ENCODE measurements at regions not wholly inside any gene's neighbourhood (a gene's known extent, or its start where the extent isn't known, plus 50 kb on each side); places are given as distances from the start of the nearest gene placed in this dataset.

GRCh38 chr4:85318415-85318814, 156.5 kb upstream of the ARHGAP24 start:
- no peak overlapping the region for H2BK120ac ChIP-seq (ENCODE audit: low read depth, low read length, poor library complexity, severe bottlenecking)
- no peak overlapping the region for H3K4me3 Mint-ChIP-seq
- H3K36me3 Mint-ChIP-seq (ENCODE audit: insufficient read depth in 1 of 3, low read depth in 3 of 3): peaks cover 10 to 35% (median 15%) of the 10 kb centered on the region in 3 experiments
- H4K20me1 ChIP-seq (ENCODE audit: control insufficient read depth, insufficient read depth, insufficient read length): no peaks in the 10 kb centered on the region
- H3K4me1 ChIP-seq (ENCODE audit: insufficient read depth, low read length): no peaks in the 10 kb centered on the region
- H4K91ac ChIP-seq (ENCODE audit: insufficient read length, low read depth, low read length): no peak overlapping the region
- H3K23ac ChIP-seq (ENCODE audit: insufficient read length, low read depth, low read length): no peak overlapping the region
- no peak for DNase-seq
- no peak overlapping the region for H3K27ac ChIP-seq (ENCODE audit: insufficient read length, low read depth, low read length)
- H3K27me3 ChIP-seq (ENCODE audit: insufficient read depth, low read length): no peaks in the 10 kb centered on the region
- H3K4me2 ChIP-seq (ENCODE audit: insufficient read depth, insufficient read length, low read length): no peak overlapping the region
- no peak overlapping the region for H4K5ac ChIP-seq (ENCODE audit: insufficient read length, low read depth, low read length)
- H3K9me3 Mint-ChIP-seq: peaks cover 20 to 26% of the 10 kb centered on the region in 2 experiments
- no peak overlapping the region for H2BK12ac ChIP-seq (ENCODE audit: insufficient read length, low read depth, low read length)
- peaks cover 5 to 7% of the 10 kb centered on the region in 2 experiments for H3K4me1 Mint-ChIP-seq
- TF ChIP-seq CTCF (conservative IDR thresholded peaks at IDR 0.05): no peak
- no peak overlapping the region for H3K9ac ChIP-seq (ENCODE audit: extremely low read depth, insufficient read length, low read length)
- no peak overlapping the region for H2BK15ac ChIP-seq (ENCODE audit: low read depth, low read length)
- H3K14ac ChIP-seq (ENCODE audit: insufficient read depth, low read length): no peak overlapping the region
- no peak overlapping the region for H2BK5ac ChIP-seq (ENCODE audit: insufficient read length, low read length)
- no peak overlapping the region for H4K8ac ChIP-seq (replicated peaks; ENCODE audit: insufficient read length, low read depth, low read length)
- no peak overlapping the region for H3T11ph ChIP-seq (ENCODE audit: low read length)
- no peak overlapping the region for H3K56ac ChIP-seq (ENCODE audit: insufficient read length, low read depth, low read length)
- no peaks in the 10 kb centered on the region for H3K79me1 ChIP-seq (ENCODE audit: insufficient read depth, low read depth, low read length, poor library complexity, severe bottlenecking)
- H3K4ac ChIP-seq (ENCODE audit: low read depth, low read length): no peak overlapping the region
- no peak overlapping the region for H3K18ac ChIP-seq (ENCODE audit: insufficient read length, low read depth, low read length)
- H3K79me2 ChIP-seq (ENCODE audit: insufficient read depth, low read length): no peaks in the 10 kb centered on the region
- no peaks in the 10 kb centered on the region for H3K23me2 ChIP-seq (ENCODE audit: insufficient read length, low read depth, low read length, poor library complexity, severe bottlenecking)
- H3K27me3 Mint-ChIP-seq (ENCODE audit: low read depth): no peaks in the 10 kb centered on the region
- H2AFZ ChIP-seq (ENCODE audit: low read length): no peak overlapping the region
- H3K9me3 ChIP-seq (ENCODE audit: control insufficient read depth, low read depth, low read length): no peaks in the 10 kb centered on the region
- H2AK5ac ChIP-seq (ENCODE audit: insufficient read length, low read length): no peak overlapping the region
- H2BK20ac ChIP-seq (ENCODE audit: low read depth, low read length, poor library complexity, severe bottlenecking): no peak overlapping the region
- H3K27ac Mint-ChIP-seq: no peak overlapping the region; a peak in 1 of 7 replicates

Measured in H9 (cell line).